Neural cell (in vitro differentiated cells): ENCODE measurements at regions not wholly inside any gene's neighbourhood (a gene's known extent, or its start where the extent isn't known, plus 50 kb on each side); places are given as distances from the start of the nearest gene placed in this dataset.

Experiments
- EP300 ChIP-seq: fragments of 450-650 bp; conservative IDR thresholded peaks from 2 replicates; pipeline ENCODE4 v1.6.1; 2014; ENCODE audit warnings: antibody characterized with exemption, mild to moderate bottlenecking, moderate library complexity; ENCODE audit not compliant: poor library complexity, severe bottlenecking
- TF ChIP-seq, protein P1 (sequence below): fragments of 450-650 bp; IDR thresholded peaks from 2 replicates; pipeline ENCODE4 v1.5.1; 2014; ENCODE audit warnings: antibody characterized with exemption, mild to moderate bottlenecking, moderate library complexity; ENCODE audit not compliant: poor library complexity, severe bottlenecking

DNA sequence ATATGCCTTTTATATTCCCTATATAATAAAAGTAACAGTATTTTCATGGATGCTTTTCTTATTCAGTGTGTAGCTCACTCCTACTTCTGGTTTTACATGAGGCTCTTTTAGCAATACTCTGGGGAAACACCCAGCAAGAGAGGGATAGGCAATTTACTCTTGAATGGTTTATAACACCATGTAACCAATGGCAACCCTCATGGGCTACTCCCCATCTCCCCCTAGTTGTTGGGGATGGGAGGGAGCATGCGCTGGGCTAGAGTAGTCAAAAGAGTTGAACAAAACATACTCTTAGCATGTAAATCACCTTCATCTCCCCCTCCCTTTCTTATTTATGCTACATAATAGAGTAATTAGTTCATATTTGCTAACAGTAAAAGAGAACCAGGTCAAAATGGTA is 140.1 kb upstream of the LRFN2 start:
- no peak for TF ChIP-seq EP300
- TF ChIP-seq, protein P1, sequence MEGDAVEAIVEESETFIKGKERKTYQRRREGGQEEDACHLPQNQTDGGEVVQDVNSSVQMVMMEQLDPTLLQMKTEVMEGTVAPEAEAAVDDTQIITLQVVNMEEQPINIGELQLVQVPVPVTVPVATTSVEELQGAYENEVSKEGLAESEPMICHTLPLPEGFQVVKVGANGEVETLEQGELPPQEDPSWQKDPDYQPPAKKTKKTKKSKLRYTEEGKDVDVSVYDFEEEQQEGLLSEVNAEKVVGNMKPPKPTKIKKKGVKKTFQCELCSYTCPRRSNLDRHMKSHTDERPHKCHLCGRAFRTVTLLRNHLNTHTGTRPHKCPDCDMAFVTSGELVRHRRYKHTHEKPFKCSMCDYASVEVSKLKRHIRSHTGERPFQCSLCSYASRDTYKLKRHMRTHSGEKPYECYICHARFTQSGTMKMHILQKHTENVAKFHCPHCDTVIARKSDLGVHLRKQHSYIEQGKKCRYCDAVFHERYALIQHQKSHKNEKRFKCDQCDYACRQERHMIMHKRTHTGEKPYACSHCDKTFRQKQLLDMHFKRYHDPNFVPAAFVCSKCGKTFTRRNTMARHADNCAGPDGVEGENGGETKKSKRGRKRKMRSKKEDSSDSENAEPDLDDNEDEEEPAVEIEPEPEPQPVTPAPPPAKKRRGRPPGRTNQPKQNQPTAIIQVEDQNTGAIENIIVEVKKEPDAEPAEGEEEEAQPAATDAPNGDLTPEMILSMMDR, result peak; percentile 56
